Nephron progenitor cell (in vitro differentiated cells): ENCODE measurements at regions not wholly inside any gene's neighbourhood (a gene's known extent, or its start where the extent isn't known, plus 50 kb on each side); places are given as distances from the start of the nearest gene placed in this dataset.
A peak's percentile ranks its signal among the peaks of the same experiment; 100 is the strongest.

ENCODE experiments used
- DNase-seq: peaks from one replicate; pipeline ENCODE4 v3.0.0; 2021
- H3K27ac Mint-ChIP-seq: 2 replicates; pipeline ENCODE4 v1.8.0; 2021; ENCODE audit warnings: mild to moderate bottlenecking, moderate library complexity, mixed read lengths
- H3K27me3 Mint-ChIP-seq: 2 replicates; pipeline ENCODE4 v1.8.0; 2021; ENCODE audit warnings: mild to moderate bottlenecking, low read depth, mixed read lengths; ENCODE audit not compliant: poor library complexity
- H3K36me3 Mint-ChIP-seq: 2 replicates; pipeline ENCODE4 v1.8.0; 2021; ENCODE audit warnings: low read depth, mixed read lengths
- H3K4me1 Mint-ChIP-seq: 2 replicates; pipeline ENCODE4 v1.8.0; 2021; ENCODE audit warnings: mixed read lengths
- H3K4me3 Mint-ChIP-seq: 2 replicates; pipeline ENCODE4 v1.8.0; 2021; ENCODE audit warnings: mild to moderate bottlenecking, moderate library complexity, mixed read lengths
- H3K9me3 Mint-ChIP-seq: 2 replicates; pipeline ENCODE4 v1.8.0; 2021; ENCODE audit warnings: mild to moderate bottlenecking, moderate library complexity, mixed read lengths
- CTCF ChIP-seq: fragments of 200-600 bp; sonication (generic); IDR thresholded peaks from 2 replicates; pipeline ENCODE4 v1.5.0; 2021; ENCODE audit warnings: antibody characterized with exemption

GRCh38 chr2:235267251-235267650, 226.6 kb upstream of the AGAP1 start:
- Mint-ChIP-seq H3K36me3 (no peaks in the 10 kb centered on the region), H3K4me3 (peak overlapping the region; percentile 1), H3K27ac (peak overlapping the region; percentile 10), H3K4me1 (peaks cover 47% of the 10 kb centered on the region), H3K27me3 (peaks cover 3% of the 10 kb centered on the region), H3K9me3 (no peaks in the 10 kb centered on the region)
- TF ChIP-seq CTCF, result no peak
- DNase-seq, result no peak

GRCh38 chr2:235268535-235268934, 225.3 kb upstream of the AGAP1 start:
- no peak overlapping the region for H3K4me3 Mint-ChIP-seq
- no peaks in the 10 kb centered on the region for H3K9me3 Mint-ChIP-seq
- no peaks in the 10 kb centered on the region for H3K36me3 Mint-ChIP-seq
- H3K27ac Mint-ChIP-seq, result peak overlapping the region; percentile 71
- no peak for TF ChIP-seq CTCF
- DNase-seq, result no peak
- H3K27me3 Mint-ChIP-seq, result peaks cover 3% of the 10 kb centered on the region
- H3K4me1 Mint-ChIP-seq, result peaks cover 45% of the 10 kb centered on the region

- Mint-ChIP-seq H3K27me3 (peaks cover 3% of the 10 kb centered on the region), H3K36me3 (no peaks in the 10 kb centered on the region), H3K27ac (no peak overlapping the region), H3K4me3 (no peak overlapping the region), H3K4me1 (peaks cover 36% of the 10 kb centered on the region), H3K9me3 (peaks cover 11% of the 10 kb centered on the region)
- no peak for DNase-seq
- no peak for TF ChIP-seq CTCF
These were observed 223.6 kb upstream of the AGAP1 start for GRCh38 chr2:235270291-235270690.

GRCh38 chr2:235270956-235271355, 222.9 kb upstream of the AGAP1 start:
- TF ChIP-seq CTCF, result no peak
- H3K27me3 Mint-ChIP-seq, result peaks cover 3% of the 10 kb centered on the region
- DNase-seq, result no peak
- H3K36me3 Mint-ChIP-seq, result no peaks in the 10 kb centered on the region
- H3K27ac Mint-ChIP-seq, result no peak overlapping the region
- peaks cover 11% of the 10 kb centered on the region for H3K9me3 Mint-ChIP-seq
- peaks cover 30% of the 10 kb centered on the region for H3K4me1 Mint-ChIP-seq
- H3K4me3 Mint-ChIP-seq, result no peak overlapping the region

- no peak for DNase-seq
- TF ChIP-seq CTCF, result no peak
- peaks cover 23% of the 10 kb centered on the region for H3K4me1 Mint-ChIP-seq
- no peaks in the 10 kb centered on the region for H3K36me3 Mint-ChIP-seq
- H3K27ac Mint-ChIP-seq, result no peak overlapping the region
- peaks cover 11% of the 10 kb centered on the region for H3K9me3 Mint-ChIP-seq
- no peak overlapping the region for H3K4me3 Mint-ChIP-seq
- H3K27me3 Mint-ChIP-seq, result no peaks in the 10 kb centered on the region
These were observed 221.9 kb upstream of the AGAP1 start for GRCh38 chr2:235271936-235272335.

- Mint-ChIP-seq H3K27ac (no peak overlapping the region), H3K4me1 (peaks cover 2% of the 10 kb centered on the region)
- TF ChIP-seq CTCF, result no peak
These were observed 219.8 kb upstream of the AGAP1 start for GRCh38 chr2:235274023-235274422.

More at GRCh38 chr2:235274023-235274422, 219.8 kb upstream of the AGAP1 start:
- DNase-seq, result no peak
- Mint-ChIP-seq H3K36me3 (no peaks in the 10 kb centered on the region), H3K4me3 (no peak overlapping the region), H3K9me3 (peaks cover 11% of the 10 kb centered on the region), H3K27me3 (no peaks in the 10 kb centered on the region)
